GM19463 (cell line): ENCODE measurements at regions not wholly inside any gene's neighbourhood (a gene's known extent, or its start where the extent isn't known, plus 50 kb on each side); places are given as distances from the start of the nearest gene placed in this dataset.
"Not testable (repeated sequence)": the region's sequence is repeated elsewhere in the genome, so short reads cannot be mapped to it uniquely, and the experiment has no call there.

ENCODE experiments used
- ATAC-seq: cut with Tn5 transposase; IDR thresholded peaks from one replicate; pipeline ENCODE4 v1.9.1; 2021; ENCODE audit warnings: mild to moderate bottlenecking, moderate library complexity; ENCODE audit not compliant: unreplicated experiment

- ATAC-seq, result no peak
Measured at GRCh38 chr1:113293256-113293626, 97.1 kb upstream of the MAGI3 start.

GRCh38 chr1:113297749-113298148 is 92.6 kb upstream of the MAGI3 start:
- no peak for ATAC-seq

GRCh38 chr1:113298941-113299340 is 91.4 kb upstream of the MAGI3 start:
- no peak for ATAC-seq

GRCh38 chr1:113302636-113303035 is 87.7 kb upstream of the MAGI3 start:
- no peak for ATAC-seq

- no peak for ATAC-seq
Measured at GRCh38 chr1:113303267-113303666, 87.0 kb upstream of the MAGI3 start.

GRCh38 chr1:113305029-113305428 is 85.3 kb upstream of the MAGI3 start:
- not testable (repeated sequence) for ATAC-seq

- ATAC-seq, result no peak
Measured at GRCh38 chr1:113307771-113308445, 82.4 kb upstream of the MAGI3 start.

- ATAC-seq, result not testable (repeated sequence)
Measured at GRCh38 chr1:113312651-113313050, 77.7 kb upstream of the MAGI3 start.

- no peak for ATAC-seq
Measured at GRCh38 chr1:113314600-113314999, 75.7 kb upstream of the MAGI3 start.

GRCh38 chr1:113320272-113320671 is 70.0 kb upstream of the MAGI3 start:
- ATAC-seq, result no peak

GRCh38 chr1:113320972-113321680 is 69.2 kb upstream of the MAGI3 start:
- ATAC-seq, result no peak

GRCh38 chr1:113321771-113322387 is 68.4 kb upstream of the MAGI3 start:
- no peak for ATAC-seq

GRCh38 chr1:113322439-113322838 is 67.9 kb upstream of the MAGI3 start:
- no peak for ATAC-seq

GRCh38 chr1:113325022-113325421 is 65.3 kb upstream of the MAGI3 start:
- ATAC-seq, result no peak

GRCh38 chr1:113326976-113327375 is 63.3 kb upstream of the MAGI3 start:
- no peak for ATAC-seq

- no peak for ATAC-seq
Measured at GRCh38 chr1:113333056-113333455, 57.3 kb upstream of the MAGI3 start.

GRCh38 chr1:113340038-113340437 is 50.3 kb upstream of the MAGI3 start:
- ATAC-seq, result no peak
